ENCODE measurements at regions not wholly inside any gene's neighbourhood (a gene's known extent, or its start where the extent isn't known, plus 50 kb on each side); places are given as distances from the start of the nearest gene placed in this dataset.
"Not testable (repeated sequence)": the region's sequence is repeated elsewhere in the genome, so short reads cannot be mapped to it uniquely, and the experiment has no call there.

- Histone ChIP-seq H3K27me3 (ENCODE audit: control insufficient read depth in 3 of 3, insufficient read depth in 3 of 3, low read length in 3 of 3) (no peaks in the 10 kb centered on the region), H3K4me1 (ENCODE audit: control insufficient read depth in 3 of 3, insufficient read depth in 3 of 3, low read length in 3 of 3) (peaks cover 3 to 16% (median 11%) of the 10 kb centered on the region in 3 donors), H3K36me3 (ENCODE audit: control insufficient read depth in 3 of 3, insufficient read depth in 3 of 3, low read length in 3 of 3) (no peaks in the 10 kb centered on the region), H3K27ac (ENCODE audit: low read depth, low read length) (no peak overlapping the region), H3K9ac (ENCODE audit: low read depth in 1 of 3, low read length in 3 of 3) (no peak overlapping the region), H3K4me3 (ENCODE audit: low read length in 3 of 3) (no peak overlapping the region), H3K9me3 (ENCODE audit: control insufficient read depth in 3 of 3, low read length in 3 of 3) (no peaks in the 10 kb centered on the region)
Observed at GRCh38 chr11:114801773-114802172, 123.4 kb downstream of the NXPE2 start.

GRCh38 chr11:114802878-114803277 lies 124.6 kb downstream of the NXPE2 start:
- Histone ChIP-seq H3K9me3 (ENCODE audit: control insufficient read depth in 3 of 3, low read length in 3 of 3) (no peaks in the 10 kb centered on the region), H3K4me1 (ENCODE audit: control insufficient read depth in 3 of 3, insufficient read depth in 3 of 3, low read length in 3 of 3) (peaks cover 0 to 6% (median 2%) of the 10 kb centered on the region in 3 donors)

DNA sequence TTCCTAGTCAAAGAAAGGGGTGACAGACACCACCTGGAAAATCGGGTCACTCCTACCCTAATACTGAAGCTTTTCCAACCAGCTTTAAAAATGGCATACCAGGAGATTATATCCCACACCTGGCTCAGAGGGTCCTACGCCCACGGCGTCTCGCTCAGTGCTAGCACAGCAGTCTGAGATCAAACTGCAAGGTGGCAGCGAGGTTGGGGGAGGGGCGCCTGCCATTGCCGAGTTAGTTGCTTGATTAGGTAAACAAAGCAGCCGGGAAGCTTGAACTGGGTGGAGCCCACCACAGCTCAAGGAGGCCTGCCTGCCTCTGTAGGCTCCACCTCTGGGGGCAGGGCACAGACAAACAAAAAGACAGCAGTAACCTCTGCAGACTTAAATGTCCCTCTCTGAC lies 127.1 kb downstream of the NXPE2 start:
- not testable (repeated sequence) for H3K9ac ChIP-seq (ENCODE audit: low read depth in 1 of 3, low read length in 3 of 3); H3K4me3 ChIP-seq (ENCODE audit: low read length in 3 of 3); H3K9me3 ChIP-seq (ENCODE audit: control insufficient read depth in 3 of 3, low read length in 3 of 3); H3K27me3 ChIP-seq (ENCODE audit: control insufficient read depth in 3 of 3, insufficient read depth in 3 of 3, low read length in 3 of 3); H3K4me1 ChIP-seq (ENCODE audit: control insufficient read depth in 3 of 3, insufficient read depth in 3 of 3, low read length in 3 of 3); H3K27ac ChIP-seq (ENCODE audit: low read depth, low read length); H3K36me3 ChIP-seq (ENCODE audit: control insufficient read depth in 3 of 3, insufficient read depth in 3 of 3, low read length in 3 of 3)

More at GRCh38 chr11:114802878-114803277, 124.6 kb downstream of the NXPE2 start:
- Histone ChIP-seq H3K4me3 (ENCODE audit: low read length in 3 of 3) (no peak overlapping the region), H3K36me3 (ENCODE audit: control insufficient read depth in 3 of 3, insufficient read depth in 3 of 3, low read length in 3 of 3) (no peaks in the 10 kb centered on the region), H3K27ac (ENCODE audit: low read depth, low read length) (no peak overlapping the region), H3K27me3 (ENCODE audit: control insufficient read depth in 3 of 3, insufficient read depth in 3 of 3, low read length in 3 of 3) (no peaks in the 10 kb centered on the region), H3K9ac (ENCODE audit: low read depth in 1 of 3, low read length in 3 of 3) (no peak overlapping the region)

GRCh38 chr11:114811971-114812370 lies 133.6 kb downstream of the NXPE2 start:
- Histone ChIP-seq H3K36me3 (ENCODE audit: control insufficient read depth in 3 of 3, insufficient read depth in 3 of 3, low read length in 3 of 3) (no peaks in the 10 kb centered on the region), H3K9me3 (ENCODE audit: control insufficient read depth in 3 of 3, low read length in 3 of 3) (no peaks in the 10 kb centered on the region), H3K27ac (ENCODE audit: low read depth, low read length) (no peak overlapping the region), H3K27me3 (ENCODE audit: control insufficient read depth in 3 of 3, insufficient read depth in 3 of 3, low read length in 3 of 3) (peaks cover 0 to under 1% (median 0%) of the 10 kb centered on the region in 3 donors), H3K4me3 (ENCODE audit: low read length in 3 of 3) (no peak overlapping the region), H3K9ac (ENCODE audit: low read depth in 1 of 3, low read length in 3 of 3) (no peak overlapping the region), H3K4me1 (ENCODE audit: control insufficient read depth in 3 of 3, insufficient read depth in 3 of 3, low read length in 3 of 3) (peaks cover 0 to 4% (median 3%) of the 10 kb centered on the region in 3 donors)

DNA sequence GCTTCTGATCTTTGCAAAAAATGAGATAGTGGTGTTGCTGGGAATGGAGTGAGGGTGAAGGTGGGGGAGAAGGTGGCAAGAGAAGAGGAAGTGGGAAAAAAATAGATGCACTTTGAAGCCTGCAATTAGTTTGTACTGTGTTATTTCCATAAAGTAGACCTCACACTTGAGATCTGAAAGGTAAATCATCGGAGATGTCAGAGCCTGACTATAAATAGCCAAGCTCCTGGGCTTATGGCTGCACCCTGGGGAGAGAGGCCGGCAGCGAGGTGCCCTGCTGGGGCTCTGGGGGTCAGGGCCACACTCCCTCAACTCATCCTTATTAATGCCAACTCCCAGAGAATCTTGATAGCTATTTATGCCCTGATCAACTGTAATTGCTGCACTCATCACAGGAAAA lies 134.4 kb downstream of the NXPE2 start:
- H3K27ac ChIP-seq (ENCODE audit: low read depth, low read length) = no peak overlapping the region
- H3K9ac ChIP-seq (ENCODE audit: low read depth in 1 of 3, low read length in 3 of 3) = no peak overlapping the region
- H3K4me3 ChIP-seq (ENCODE audit: low read length in 3 of 3) = no peak overlapping the region
- no peaks in the 10 kb centered on the region for H3K36me3 ChIP-seq (ENCODE audit: control insufficient read depth in 3 of 3, insufficient read depth in 3 of 3, low read length in 3 of 3)
- no peaks in the 10 kb centered on the region for H3K9me3 ChIP-seq (ENCODE audit: control insufficient read depth in 3 of 3, low read length in 3 of 3)
- H3K4me1 ChIP-seq (ENCODE audit: control insufficient read depth in 3 of 3, insufficient read depth in 3 of 3, low read length in 3 of 3) = peaks cover 0 to 4% (median 3%) of the 10 kb centered on the region in 3 donors
- H3K27me3 ChIP-seq (ENCODE audit: control insufficient read depth in 3 of 3, insufficient read depth in 3 of 3, low read length in 3 of 3) = peaks cover 0 to 8% (median 2%) of the 10 kb centered on the region in 3 donors

- Histone ChIP-seq H3K9me3 (ENCODE audit: control insufficient read depth in 3 of 3, low read length in 3 of 3) (no peaks in the 10 kb centered on the region), H3K9ac (ENCODE audit: low read depth in 1 of 3, low read length in 3 of 3) (no peak overlapping the region), H3K36me3 (ENCODE audit: control insufficient read depth in 3 of 3, insufficient read depth in 3 of 3, low read length in 3 of 3) (no peaks in the 10 kb centered on the region), H3K4me3 (ENCODE audit: low read length in 3 of 3) (no peak overlapping the region), H3K4me1 (ENCODE audit: control insufficient read depth in 3 of 3, insufficient read depth in 3 of 3, low read length in 3 of 3) (peaks cover 0 to 4% (median 3%) of the 10 kb centered on the region in 3 donors), H3K27ac (ENCODE audit: low read depth, low read length) (no peak overlapping the region), H3K27me3 (ENCODE audit: control insufficient read depth in 3 of 3, insufficient read depth in 3 of 3, low read length in 3 of 3) (peaks cover 0 to 8% (median 2%) of the 10 kb centered on the region in 3 donors)
Observed at GRCh38 chr11:114813189-114813718, 134.9 kb downstream of the NXPE2 start.

GRCh38 chr11:114815176-114815575 lies 136.8 kb downstream of the NXPE2 start:
- Histone ChIP-seq H3K9ac (ENCODE audit: low read depth in 1 of 3, low read length in 3 of 3) (no peak overlapping the region), H3K4me1 (ENCODE audit: control insufficient read depth in 3 of 3, insufficient read depth in 3 of 3, low read length in 3 of 3) (peaks cover 0 to 4% (median 3%) of the 10 kb centered on the region in 3 donors), H3K9me3 (ENCODE audit: control insufficient read depth in 3 of 3, low read length in 3 of 3) (no peaks in the 10 kb centered on the region), H3K4me3 (ENCODE audit: low read length in 3 of 3) (no peak overlapping the region), H3K36me3 (ENCODE audit: control insufficient read depth in 3 of 3, insufficient read depth in 3 of 3, low read length in 3 of 3) (no peaks in the 10 kb centered on the region), H3K27ac (ENCODE audit: low read depth, low read length) (no peak overlapping the region), H3K27me3 (ENCODE audit: control insufficient read depth in 3 of 3, insufficient read depth in 3 of 3, low read length in 3 of 3) (peaks cover 0 to 8% (median 2%) of the 10 kb centered on the region in 3 donors)

DNA sequence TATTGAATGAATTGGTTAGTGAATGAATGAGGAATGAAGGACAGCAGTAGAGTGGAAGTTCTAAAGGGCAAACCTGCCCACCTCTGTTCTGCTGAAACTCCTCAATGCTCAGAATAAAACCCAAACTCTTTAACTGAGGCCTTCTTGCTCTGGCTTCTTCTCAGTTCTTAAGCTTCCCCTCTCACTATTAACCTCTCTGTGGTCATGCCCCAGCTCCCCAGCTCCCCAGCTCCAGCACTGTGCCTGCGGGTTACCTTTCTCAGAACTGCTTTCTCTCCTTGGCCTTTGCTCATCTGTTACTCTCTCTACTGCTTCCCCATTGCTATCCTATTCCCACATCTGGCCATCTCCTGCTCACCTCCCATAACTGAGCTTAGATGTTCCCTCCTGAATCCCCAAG lies 137.4 kb downstream of the NXPE2 start:
- H3K27me3 ChIP-seq (ENCODE audit: control insufficient read depth in 3 of 3, insufficient read depth in 3 of 3, low read length in 3 of 3) = peaks cover 0 to 8% (median 2%) of the 10 kb centered on the region in 3 donors
- no peaks in the 10 kb centered on the region for H3K36me3 ChIP-seq (ENCODE audit: control insufficient read depth in 3 of 3, insufficient read depth in 3 of 3, low read length in 3 of 3)
- no peak overlapping the region for H3K27ac ChIP-seq (ENCODE audit: low read depth, low read length)

GRCh38 chr11:114816791-114817190 lies 138.5 kb downstream of the NXPE2 start:
- no peak overlapping the region for H3K9ac ChIP-seq (ENCODE audit: low read depth in 1 of 3, low read length in 3 of 3)
- H3K36me3 ChIP-seq (ENCODE audit: control insufficient read depth in 3 of 3, insufficient read depth in 3 of 3, low read length in 3 of 3) = no peaks in the 10 kb centered on the region
- H3K4me1 ChIP-seq (ENCODE audit: control insufficient read depth in 3 of 3, insufficient read depth in 3 of 3, low read length in 3 of 3) = peaks cover 0 to 4% (median 3%) of the 10 kb centered on the region in 3 donors
- H3K9me3 ChIP-seq (ENCODE audit: control insufficient read depth in 3 of 3, low read length in 3 of 3) = no peaks in the 10 kb centered on the region
- H3K4me3 ChIP-seq (ENCODE audit: low read length in 3 of 3) = no peak overlapping the region
- H3K27me3 ChIP-seq (ENCODE audit: control insufficient read depth in 3 of 3, insufficient read depth in 3 of 3, low read length in 3 of 3) = peaks cover 0 to 8% (median 2%) of the 10 kb centered on the region in 3 donors
- H3K27ac ChIP-seq (ENCODE audit: low read depth, low read length) = no peak overlapping the region

More for the DNA sequence above, 137.4 kb downstream of the NXPE2 start:
- no peaks in the 10 kb centered on the region for H3K9me3 ChIP-seq (ENCODE audit: control insufficient read depth in 3 of 3, low read length in 3 of 3)
- peaks cover 0 to 4% (median 3%) of the 10 kb centered on the region in 3 donors for H3K4me1 ChIP-seq (ENCODE audit: control insufficient read depth in 3 of 3, insufficient read depth in 3 of 3, low read length in 3 of 3)
- no peak overlapping the region for H3K4me3 ChIP-seq (ENCODE audit: low read length in 3 of 3)
- H3K9ac ChIP-seq (ENCODE audit: low read depth in 1 of 3, low read length in 3 of 3) = no peak overlapping the region

DNA sequence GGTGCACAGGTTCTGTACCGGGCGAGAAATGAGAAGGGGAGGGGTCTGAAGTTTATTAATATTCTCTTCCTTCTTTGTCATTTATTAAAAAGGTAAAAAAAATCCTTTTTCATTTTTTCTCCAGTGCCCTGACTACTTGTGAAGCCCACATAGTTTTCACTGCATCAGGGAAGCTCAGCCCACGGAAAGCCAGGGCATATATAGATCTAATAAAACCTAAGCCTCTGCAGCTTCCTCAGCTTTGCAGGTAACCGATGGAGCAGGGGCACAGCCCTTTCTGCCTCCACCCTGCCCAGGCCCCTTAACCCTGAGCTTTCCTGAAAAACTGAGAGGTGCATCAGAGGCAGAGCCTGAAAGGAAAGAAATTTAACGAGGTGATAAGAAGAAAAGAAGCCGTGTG lies 140.1 kb downstream of the NXPE2 start:
- Histone ChIP-seq H3K9ac (ENCODE audit: low read depth in 1 of 3, low read length in 3 of 3) (no peak overlapping the region), H3K4me1 (ENCODE audit: control insufficient read depth in 3 of 3, insufficient read depth in 3 of 3, low read length in 3 of 3) (no peaks in the 10 kb centered on the region), H3K4me3 (ENCODE audit: low read length in 3 of 3) (no peak overlapping the region), H3K36me3 (ENCODE audit: control insufficient read depth in 3 of 3, insufficient read depth in 3 of 3, low read length in 3 of 3) (no peaks in the 10 kb centered on the region), H3K27me3 (ENCODE audit: control insufficient read depth in 3 of 3, insufficient read depth in 3 of 3, low read length in 3 of 3) (peaks cover 0 to 8% (median 2%) of the 10 kb centered on the region in 3 donors), H3K27ac (ENCODE audit: low read depth, low read length) (no peak overlapping the region), H3K9me3 (ENCODE audit: control insufficient read depth in 3 of 3, low read length in 3 of 3) (no peaks in the 10 kb centered on the region)
